Uterus (tissue), 3 donors: ENCODE measurements at regions not wholly inside any gene's neighbourhood (a gene's known extent, or its start where the extent isn't known, plus 50 kb on each side); places are given as distances from the start of the nearest gene placed in this dataset.

ENCODE experiments used
- DNase-seq, 2 donors: peaks; one replicate each; pipeline ENCODE4 v3.0.0-alpha.2; 2019 to 2020
- H3K27ac ChIP-seq, 2 donors: fragments of 200-600 bp; sonication (generic); 1 replicate in 1 of 2; 2 replicates in 1 of 2; pipeline ENCODE4 v1.5.1; 2016 to 2018
- H3K27me3 ChIP-seq, 2 donors: fragments of 200-600 bp; sonication (generic); one replicate each; pipeline ENCODE4 v1.5.1; 2018 to 2019; ENCODE audit warnings: control low read depth in 1 of 2
- H3K36me3 ChIP-seq, 2 donors: fragments of 200-600 bp; sonication (generic); one replicate each; pipeline ENCODE4 v1.5.1; 2019; ENCODE audit warnings: control low read depth in 1 of 2
- H3K4me1 ChIP-seq, 2 donors: fragments of 200-600 bp; sonication (generic); one replicate each; pipeline ENCODE4 v1.5.1; 2018 to 2019; ENCODE audit warnings: control low read depth in 1 of 2
- H3K4me3 ChIP-seq, 2 donors: fragments of 200-600 bp; sonication (generic); 1 replicate in 1 of 2; 2 replicates in 1 of 2; pipeline ENCODE4 v1.5.1; 2018 to 2019; ENCODE audit warnings: mild to moderate bottlenecking in 1 of 2
- H3K9me3 ChIP-seq, 2 donors: fragments of 200-600 bp; sonication (generic); one replicate each; pipeline ENCODE4 v1.5.1; 2019; ENCODE audit warnings: control low read depth in 1 of 2
- POLR2A ChIP-seq, 2 donors: fragments of 450-650 bp; IDR thresholded peaks; one replicate each; pipeline ENCODE4 v1.6.1; 2016; ENCODE audit warnings: antibody characterized with exemption in 2 of 2, mild to moderate bottlenecking in 1 of 2, moderate library complexity in 1 of 2
- intact Hi-C: fragments of 100-400 bp; cut with DNase I; formaldehyde crosslinking; loops from one replicate; pipeline ENCODE4 v1.15.1; 2023; ENCODE audit warnings: low total_unique reads
- TF ChIP-seq, protein P1 (sequence below), 4 experiments: fragments of 200-600 bp in 2 of 4; fragments of 450-650 bp in 2 of 4; sonication (generic) in 2 of 4; IDR thresholded peaks; one replicate each; pipeline ENCODE4 v1.5.1; 2016 to 2019; ENCODE audit warnings: antibody characterized with exemption in 4 of 4, mild to moderate bottlenecking in 2 of 4, moderate library complexity in 1 of 4
- donor health status: DM: yes; HTN: yes; CAD: no.

DNA sequence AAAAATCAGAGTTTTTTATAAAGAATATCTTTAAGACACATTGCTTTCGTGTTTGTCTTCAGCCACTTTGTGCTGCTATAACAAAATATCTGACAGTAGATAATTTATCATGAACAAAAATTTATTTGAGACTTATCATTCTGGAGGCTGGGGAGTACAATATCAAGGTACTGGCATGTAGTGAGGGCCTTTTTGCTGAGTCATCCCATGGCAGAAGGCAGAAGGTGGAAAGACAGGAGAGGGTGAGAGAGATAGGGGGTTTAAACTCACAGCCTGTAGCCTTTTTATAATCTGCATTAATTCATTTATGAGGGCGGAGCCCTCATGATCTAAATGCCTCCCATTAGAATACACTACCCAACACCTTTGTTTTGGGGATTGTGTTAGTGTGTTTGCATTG is 431.2 kb upstream of the FAM47C start:
- TF ChIP-seq POLR2A (IDR thresholded peaks at IDR 0.05), result no peak
- TF ChIP-seq, protein P1, sequence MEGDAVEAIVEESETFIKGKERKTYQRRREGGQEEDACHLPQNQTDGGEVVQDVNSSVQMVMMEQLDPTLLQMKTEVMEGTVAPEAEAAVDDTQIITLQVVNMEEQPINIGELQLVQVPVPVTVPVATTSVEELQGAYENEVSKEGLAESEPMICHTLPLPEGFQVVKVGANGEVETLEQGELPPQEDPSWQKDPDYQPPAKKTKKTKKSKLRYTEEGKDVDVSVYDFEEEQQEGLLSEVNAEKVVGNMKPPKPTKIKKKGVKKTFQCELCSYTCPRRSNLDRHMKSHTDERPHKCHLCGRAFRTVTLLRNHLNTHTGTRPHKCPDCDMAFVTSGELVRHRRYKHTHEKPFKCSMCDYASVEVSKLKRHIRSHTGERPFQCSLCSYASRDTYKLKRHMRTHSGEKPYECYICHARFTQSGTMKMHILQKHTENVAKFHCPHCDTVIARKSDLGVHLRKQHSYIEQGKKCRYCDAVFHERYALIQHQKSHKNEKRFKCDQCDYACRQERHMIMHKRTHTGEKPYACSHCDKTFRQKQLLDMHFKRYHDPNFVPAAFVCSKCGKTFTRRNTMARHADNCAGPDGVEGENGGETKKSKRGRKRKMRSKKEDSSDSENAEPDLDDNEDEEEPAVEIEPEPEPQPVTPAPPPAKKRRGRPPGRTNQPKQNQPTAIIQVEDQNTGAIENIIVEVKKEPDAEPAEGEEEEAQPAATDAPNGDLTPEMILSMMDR (IDR thresholded peaks at IDR 0.05), result no peak

DNA sequence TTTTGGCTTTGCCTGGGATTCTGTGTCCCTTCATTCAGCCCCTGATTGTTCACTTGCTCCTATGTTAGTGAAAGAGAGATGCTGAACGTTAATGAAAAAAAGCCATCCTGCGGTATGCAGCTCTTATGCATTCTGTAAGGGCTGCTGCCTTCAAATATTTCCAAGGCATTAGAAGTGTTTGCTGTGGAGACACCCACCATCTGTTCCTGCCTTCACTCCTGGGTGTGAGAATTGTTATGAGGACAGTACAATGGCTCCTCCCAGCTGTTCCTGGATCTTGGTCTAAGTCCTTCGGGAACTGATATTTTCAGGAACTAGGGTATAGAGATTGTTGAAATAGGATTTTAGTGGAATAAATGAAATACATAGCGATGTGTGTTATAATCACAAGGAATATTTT is 427.1 kb upstream of the FAM47C start:
- TF ChIP-seq, protein P1 (IDR thresholded peaks at IDR 0.05), result no peak
- no peaks in the 10 kb centered on the region for H3K36me3 ChIP-seq
- H3K27me3 ChIP-seq, result no peaks in the 10 kb centered on the region
- H3K27ac ChIP-seq, result no peak overlapping the region
- H3K4me3 ChIP-seq, result no peak overlapping the region
- intact Hi-C loops, result no loop called here
- H3K9me3 ChIP-seq, result no peaks in the 10 kb centered on the region
- H3K4me1 ChIP-seq, result no peaks in the 10 kb centered on the region
- no peak for DNase-seq

More for the DNA sequence above, 431.2 kb upstream of the FAM47C start:
- Histone ChIP-seq H3K27me3 (no peaks in the 10 kb centered on the region), H3K9me3 (no peaks in the 10 kb centered on the region), H3K27ac (no peak overlapping the region), H3K4me3 (no peak overlapping the region), H3K4me1 (no peaks in the 10 kb centered on the region), H3K36me3 (no peaks in the 10 kb centered on the region)
- intact Hi-C loops, result no loop called here
- no peak for DNase-seq

DNA sequence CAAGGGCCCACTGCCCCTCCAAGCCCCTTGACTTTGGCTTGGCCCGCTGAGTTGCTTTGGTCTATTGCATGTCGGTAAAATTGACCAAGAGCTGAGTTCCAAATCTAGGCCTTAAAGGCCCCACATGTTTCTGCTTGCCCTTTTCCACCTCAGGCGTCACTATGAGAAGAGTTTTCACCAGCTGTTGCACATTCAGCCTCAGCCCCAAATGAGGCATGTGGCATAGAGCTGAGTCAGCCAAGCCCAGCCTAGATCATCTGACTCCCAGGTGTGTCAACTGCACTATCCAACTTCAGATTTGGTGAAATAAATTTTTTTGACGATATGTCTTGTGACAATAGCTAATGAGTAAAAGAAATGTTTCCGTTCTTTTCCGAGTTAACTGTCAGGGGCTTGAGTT is 424.5 kb upstream of the FAM47C start:
- H3K4me3 ChIP-seq, result no peak overlapping the region
- H3K36me3 ChIP-seq, result no peaks in the 10 kb centered on the region
- DNase-seq, result no peak
- TF ChIP-seq, protein P1 (IDR thresholded peaks at IDR 0.05), result no peak
- no peak for TF ChIP-seq POLR2A (IDR thresholded peaks at IDR 0.05)
- intact Hi-C loops, result no loop called here
- H3K9me3 ChIP-seq, result no peaks in the 10 kb centered on the region
- no peaks in the 10 kb centered on the region for H3K27me3 ChIP-seq
- H3K4me1 ChIP-seq, result no peaks in the 10 kb centered on the region
- H3K27ac ChIP-seq, result no peak overlapping the region

DNA sequence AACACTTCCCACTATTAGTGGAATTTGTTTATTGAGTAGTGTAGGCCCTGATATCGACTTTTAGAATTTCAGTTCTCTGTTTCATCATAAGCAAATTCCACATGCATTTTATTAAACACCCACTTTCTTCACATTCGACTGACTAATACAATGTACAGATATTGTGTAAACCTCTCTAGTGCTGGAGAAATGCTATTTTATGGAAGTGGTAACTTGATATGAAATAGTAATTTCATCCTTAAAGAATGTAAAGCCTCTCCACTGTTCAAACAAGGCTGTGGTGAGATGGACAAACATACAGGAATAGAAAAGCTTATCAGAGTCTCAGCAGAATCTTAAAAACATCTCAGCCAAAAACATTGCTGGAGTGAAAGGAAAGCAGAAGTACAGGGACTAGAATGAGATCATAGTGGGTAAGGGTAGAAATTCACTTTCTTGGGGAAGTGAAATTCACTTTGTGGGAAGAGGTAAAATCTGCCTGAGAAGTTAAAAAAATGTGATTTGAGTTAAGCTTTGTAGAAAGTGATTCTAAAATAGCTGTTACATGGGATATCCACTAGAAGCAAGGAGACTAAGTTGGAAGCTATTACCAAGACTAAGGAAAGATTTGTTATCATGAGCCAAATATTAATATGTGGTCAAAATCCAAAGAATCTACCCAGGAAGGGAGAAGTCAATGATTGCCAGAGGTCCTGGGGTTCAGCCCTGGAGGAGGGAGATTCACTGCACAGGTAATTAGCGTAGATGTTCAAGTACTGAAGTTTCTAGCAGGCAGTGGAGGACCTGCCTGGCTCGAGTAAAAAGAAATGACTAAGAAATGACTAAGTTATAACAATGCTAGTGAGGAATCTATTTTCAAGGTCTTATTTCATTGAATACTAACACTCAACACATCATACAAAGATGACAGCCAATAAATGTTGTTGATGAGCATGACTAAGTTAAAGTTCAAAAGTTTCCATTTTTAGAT is 398.3 kb upstream of the FAM47C start:
- no peaks in the 10 kb centered on the region for H3K9me3 ChIP-seq
- TF ChIP-seq, protein P1 (IDR thresholded peaks at IDR 0.05), result no peak
- no peak for TF ChIP-seq POLR2A (IDR thresholded peaks at IDR 0.05)
- H3K27me3 ChIP-seq, result peaks cover 0 to 3% of the 10 kb centered on the region in 2 donors
- H3K4me3 ChIP-seq, result no peak overlapping the region
- DNase-seq, result no peak
- H3K36me3 ChIP-seq, result no peaks in the 10 kb centered on the region
- H3K4me1 ChIP-seq, result no peaks in the 10 kb centered on the region
- intact Hi-C loops, result no loop called here
- H3K27ac ChIP-seq, result no peak overlapping the region

DNA sequence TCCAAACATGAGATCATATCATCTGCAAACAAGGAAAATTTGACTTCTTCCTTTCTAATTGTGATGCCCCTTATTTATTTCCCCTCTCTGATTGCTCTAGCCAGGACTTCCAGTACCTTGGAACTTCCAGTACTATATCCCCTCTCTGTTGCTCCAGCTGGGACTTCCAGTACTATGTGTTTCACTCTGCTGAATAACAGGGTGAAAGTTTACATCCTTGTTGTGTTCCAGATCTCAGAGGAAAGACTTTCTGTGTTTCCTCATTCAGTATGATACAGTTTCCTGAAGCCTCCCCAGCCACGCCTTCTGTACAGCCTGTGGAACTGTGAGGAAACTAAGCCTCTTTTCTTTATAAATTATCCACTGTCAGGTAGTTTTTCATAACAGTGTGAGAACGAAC is 381.3 kb upstream of the FAM47C start:
- Histone ChIP-seq H3K27me3 (peaks cover 0 to 7% of the 10 kb centered on the region in 2 donors), H3K27ac (no peak overlapping the region), H3K9me3 (no peaks in the 10 kb centered on the region), H3K4me1 (no peaks in the 10 kb centered on the region), H3K36me3 (no peaks in the 10 kb centered on the region), H3K4me3 (no peak overlapping the region)
- DNase-seq, result no peak
- intact Hi-C loops, result no loop called here
- TF ChIP-seq, protein P1 (IDR thresholded peaks at IDR 0.05), result no peak
- TF ChIP-seq POLR2A (IDR thresholded peaks at IDR 0.05), result no peak
